H9 (cell line): ENCODE measurements at regions not wholly inside any gene's neighbourhood (a gene's known extent, or its start where the extent isn't known, plus 50 kb on each side); places are given as distances from the start of the nearest gene placed in this dataset.

Experiments used
- DNase-seq: peaks from one replicate; pipeline ENCODE4 v3.0.0-alpha.2; 2017
- H2AFZ ChIP-seq: one replicate; pipeline ENCODE4 v1.6.1; 2013; ENCODE audit warnings: mild to moderate bottlenecking, low read length, control low read depth, moderate library complexity
- H2AK5ac ChIP-seq: 2 replicates; pipeline ENCODE4 v1.6.1; 2013; ENCODE audit warnings: low read length, control low read depth, mixed read lengths; ENCODE audit not compliant: insufficient read length
- H2BK120ac ChIP-seq: one replicate; pipeline ENCODE4 v1.6.1; 2013; ENCODE audit warnings: low read depth, mild to moderate bottlenecking, low read length, control low read depth, inconsistent platforms; ENCODE audit not compliant: poor library complexity, severe bottlenecking
- H2BK12ac ChIP-seq: 2 replicates; pipeline ENCODE4 v1.6.1; 2013; ENCODE audit warnings: low read length, control low read depth, mixed read lengths, low read depth; ENCODE audit not compliant: insufficient read length
- H2BK15ac ChIP-seq: 2 replicates; pipeline ENCODE4 v1.6.1; 2013; ENCODE audit warnings: low read depth, low read length, control low read depth
- H2BK20ac ChIP-seq: one replicate; pipeline ENCODE4 v1.6.1; 2013; ENCODE audit warnings: low read depth, mild to moderate bottlenecking, low read length, control low read depth, inconsistent platforms; ENCODE audit not compliant: poor library complexity, severe bottlenecking
- H2BK5ac ChIP-seq: 2 replicates; pipeline ENCODE4 v1.6.1; 2013; ENCODE audit warnings: low read length, control low read depth, mixed read lengths; ENCODE audit not compliant: insufficient read length
- H3K14ac ChIP-seq: 2 replicates; pipeline ENCODE4 v1.6.1; 2013; ENCODE audit warnings: low read length, control low read depth; ENCODE audit not compliant: insufficient read depth
- H3K18ac ChIP-seq: 2 replicates; pipeline ENCODE4 v1.6.1; 2013; ENCODE audit warnings: low read depth, mild to moderate bottlenecking, mixed read lengths, low read length, control low read depth; ENCODE audit not compliant: insufficient read length
- H3K23ac ChIP-seq: 2 replicates; pipeline ENCODE4 v1.6.1; 2013; ENCODE audit warnings: low read length, control low read depth, mixed read lengths, low read depth; ENCODE audit not compliant: insufficient read length
- H3K23me2 ChIP-seq: 2 replicates; pipeline ENCODE4 v1.6.1; 2013; ENCODE audit warnings: low read depth, mild to moderate bottlenecking, mixed read lengths, low read length, control low read depth; ENCODE audit not compliant: insufficient read length, poor library complexity, severe bottlenecking
- H3K27ac ChIP-seq: 2 replicates; pipeline ENCODE4 v1.5.1; 2013; ENCODE audit warnings: low read length, control low read depth, mixed read lengths, low read depth; ENCODE audit not compliant: insufficient read length
- H3K27me3 ChIP-seq: 2 replicates; pipeline ENCODE4 v1.6.1; 2013; ENCODE audit warnings: low read length, control low read depth, inconsistent platforms; ENCODE audit not compliant: insufficient read depth
- H3K4ac ChIP-seq: 2 replicates; pipeline ENCODE4 v1.6.1; 2013; ENCODE audit warnings: low read depth, mild to moderate bottlenecking, control low read depth, inconsistent platforms, low read length, moderate library complexity
- H3K4me1 ChIP-seq: 2 replicates; pipeline ENCODE4 v1.6.1; 2013; ENCODE audit warnings: low read length, control low read depth, inconsistent platforms; ENCODE audit not compliant: insufficient read depth
- H3K4me2 ChIP-seq: 2 replicates; pipeline ENCODE4 v1.6.1; 2013; ENCODE audit warnings: low read length, control low read depth, mixed read lengths; ENCODE audit not compliant: insufficient read length, insufficient read depth
- H3K56ac ChIP-seq: 2 replicates; pipeline ENCODE4 v1.6.1; 2013; ENCODE audit warnings: low read depth, mild to moderate bottlenecking, mixed read lengths, low read length, control low read depth; ENCODE audit not compliant: insufficient read length
- H3K79me1 ChIP-seq: 2 replicates; pipeline ENCODE4 v1.6.1; 2013; ENCODE audit warnings: low read depth, mild to moderate bottlenecking, moderate library complexity, low read length, control low read depth, inconsistent platforms; ENCODE audit not compliant: insufficient read depth, poor library complexity, severe bottlenecking
- H3K79me2 ChIP-seq: 2 replicates; pipeline ENCODE4 v1.6.1; 2013; ENCODE audit warnings: low read length, control low read depth, inconsistent platforms; ENCODE audit not compliant: insufficient read depth
- H3K9ac ChIP-seq: 2 replicates; pipeline ENCODE4 v1.6.1; 2013; ENCODE audit warnings: low read length, control low read depth, mixed read lengths; ENCODE audit not compliant: insufficient read length; ENCODE audit errors: extremely low read depth
- H3K9me3 ChIP-seq: one replicate; pipeline ENCODE4 v1.6.1; 2013; ENCODE audit warnings: low read depth, low read length, inconsistent platforms; ENCODE audit not compliant: control insufficient read depth
- H3T11ph ChIP-seq: one replicate; pipeline ENCODE4 v1.6.1; 2013; ENCODE audit warnings: mild to moderate bottlenecking, low read length, control low read depth, inconsistent platforms
- H4K20me1 ChIP-seq: one replicate; pipeline ENCODE4 v1.6.1; 2013; ENCODE audit not compliant: control insufficient read depth, insufficient read length, insufficient read depth
- H4K5ac ChIP-seq: 2 replicates; pipeline ENCODE4 v1.6.1; 2013; ENCODE audit warnings: low read depth, mild to moderate bottlenecking, mixed read lengths, low read length, control low read depth; ENCODE audit not compliant: insufficient read length
- H4K8ac ChIP-seq: replicated peaks from 2 replicates; pipeline ENCODE4 v1.6.1; 2013; ENCODE audit warnings: low read length, control low read depth, mixed read lengths, low read depth; ENCODE audit not compliant: insufficient read length
- H4K91ac ChIP-seq: 2 replicates; pipeline ENCODE4 v1.6.1; 2013; ENCODE audit warnings: low read depth, mild to moderate bottlenecking, moderate library complexity, mixed read lengths, low read length, control low read depth; ENCODE audit not compliant: insufficient read length
- H3K27ac Mint-ChIP-seq, 3 experiments: 2 replicates in 2 of 3; 3 replicates in 1 of 3; pipeline ENCODE4 v1.8.0; 2020 to 2021; ENCODE audit warnings: mixed read lengths in 3 of 3, mild to moderate bottlenecking in 1 of 3, moderate library complexity in 1 of 3
- H3K27me3 Mint-ChIP-seq: 2 replicates; pipeline ENCODE4 v1.8.0; 2021; ENCODE audit warnings: low read depth, mild to moderate bottlenecking, moderate library complexity, mixed read lengths
- H3K36me3 Mint-ChIP-seq, 3 experiments: 2 replicates in 2 of 3; 3 replicates in 1 of 3; pipeline ENCODE4 v1.8.0; 2020 to 2021; ENCODE audit warnings: low read depth in 3 of 3, mixed read lengths in 3 of 3; ENCODE audit not compliant: insufficient read depth in 1 of 3
- H3K4me1 Mint-ChIP-seq, 2 experiments: 2 replicates each; pipeline ENCODE4 v1.8.0; 2020; ENCODE audit warnings: mixed read lengths in 2 of 2
- H3K4me3 Mint-ChIP-seq, 2 experiments: 2 replicates in 1 of 2; 3 replicates in 1 of 2; pipeline ENCODE4 v1.8.0; 2020 to 2021; ENCODE audit warnings: mild to moderate bottlenecking in 2 of 2, mixed read lengths in 2 of 2, moderate library complexity in 1 of 2
- H3K9me3 Mint-ChIP-seq, 2 experiments: 2 replicates in 1 of 2; 3 replicates in 1 of 2; pipeline ENCODE4 v1.8.0; 2020; ENCODE audit warnings: mild to moderate bottlenecking in 2 of 2, mixed read lengths in 2 of 2, moderate library complexity in 1 of 2
- WGBS: extraction: QIAGEN DNeasy Blood & Tissue Kit; methylation state at CpG from one replicate; pipeline ENCODE4 v1.1.7; 2013; ENCODE audit warnings: missing lambda C conversion rate, low lambda C conversion rate, mixed read lengths; ENCODE audit not compliant: insufficient read length; ENCODE audit errors: extremely low coverage; 5-methylcytosine and 5-hydroxymethylcytosine counted together
- TF ChIP-seq, protein P1 (sequence below): fragments of 200-600 bp; sonication (generic); conservative IDR thresholded peaks from 3 replicates; pipeline ENCODE4 v1.8.0; 2021; ENCODE audit warnings: antibody characterized with exemption, mild to moderate bottlenecking

DNA sequence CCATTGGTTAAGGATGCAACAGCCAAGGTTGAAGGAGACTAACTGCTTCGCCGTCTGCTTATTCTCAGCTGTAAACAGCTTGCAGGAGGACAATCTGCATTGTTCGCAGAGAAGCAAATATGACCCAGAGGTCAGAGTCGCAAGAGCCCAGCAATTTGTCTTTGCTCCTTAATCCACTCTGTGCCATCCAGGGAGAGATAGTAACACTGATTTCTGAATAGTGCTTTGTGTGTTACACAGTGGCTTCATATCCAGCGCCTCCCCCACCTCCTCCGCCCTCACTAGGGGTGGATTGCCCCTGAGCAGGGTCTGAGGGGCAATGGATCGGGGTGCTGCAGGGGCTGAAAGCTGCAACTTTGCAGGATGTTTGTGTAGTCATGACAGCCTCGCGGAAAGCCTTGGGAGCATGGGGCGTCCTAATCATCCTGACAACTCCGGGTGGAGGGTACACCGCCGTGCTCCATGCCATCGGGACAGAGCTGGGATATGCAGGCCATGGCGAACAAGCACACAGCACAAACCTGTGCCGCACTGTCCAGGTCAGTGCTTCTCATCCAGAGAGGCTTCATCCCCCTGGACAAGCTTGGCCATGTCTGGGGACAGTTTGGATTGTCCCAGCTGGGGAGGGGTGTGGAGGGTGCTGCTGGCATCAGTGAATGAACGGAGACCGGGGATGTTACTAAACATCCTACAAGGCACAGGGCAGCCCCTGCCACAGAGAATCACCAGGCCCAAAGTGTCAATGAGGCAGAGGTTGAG, 103.1 kb upstream of the INSIG1 start:
- Histone ChIP-seq H3K79me2 (no peaks in the 10 kb centered on the region), H3K9me3 (peaks cover 5% of the 10 kb centered on the region), H3K23me2 (no peaks in the 10 kb centered on the region), H3K9ac (no peak overlapping the region), H2AFZ (no peak overlapping the region), H3K27me3 (no peaks in the 10 kb centered on the region), H4K20me1 (no peaks in the 10 kb centered on the region), H3K18ac (no peak overlapping the region), H3K4me2 (no peak overlapping the region), H3K14ac (no peak overlapping the region; the same call in 1 of the 2 replicates), H4K8ac (no peak overlapping the region), H2BK20ac (no peak overlapping the region), H3K4ac (no peak overlapping the region), H2AK5ac (no peak overlapping the region), H3K56ac (no peak overlapping the region), H3T11ph (no peak overlapping the region), H2BK120ac (no peak overlapping the region), H3K4me1 (no peaks in the 10 kb centered on the region; the same call in 1 of the 2 replicates), H3K27ac (no peak overlapping the region), H3K79me1 (no peaks in the 10 kb centered on the region), H4K91ac (no peak overlapping the region), H2BK5ac (no peak overlapping the region), H4K5ac (no peak overlapping the region), H2BK15ac (no peak overlapping the region), H3K23ac (no peak overlapping the region), H2BK12ac (no peak overlapping the region)
- no CpG with 5 or more reads among the region's 18 CpGs for whole genome bisulfite sequencing
- Mint-ChIP-seq H3K4me3 (no peak overlapping the region), H3K27me3 (peaks cover 33% of the 10 kb centered on the region), H3K4me1 (peaks cover 2 to 9% of the 10 kb centered on the region in 2 experiments; a peak in 3 of 4 replicates), H3K27ac (no peak overlapping the region), H3K9me3 (peaks cover 11 to 13% of the 10 kb centered on the region in 2 experiments), H3K36me3 (peaks cover 0 to 15% (median 0%) of the 10 kb centered on the region in 3 experiments; a peak in 4 of 7 replicates)
- TF ChIP-seq, protein P1, sequence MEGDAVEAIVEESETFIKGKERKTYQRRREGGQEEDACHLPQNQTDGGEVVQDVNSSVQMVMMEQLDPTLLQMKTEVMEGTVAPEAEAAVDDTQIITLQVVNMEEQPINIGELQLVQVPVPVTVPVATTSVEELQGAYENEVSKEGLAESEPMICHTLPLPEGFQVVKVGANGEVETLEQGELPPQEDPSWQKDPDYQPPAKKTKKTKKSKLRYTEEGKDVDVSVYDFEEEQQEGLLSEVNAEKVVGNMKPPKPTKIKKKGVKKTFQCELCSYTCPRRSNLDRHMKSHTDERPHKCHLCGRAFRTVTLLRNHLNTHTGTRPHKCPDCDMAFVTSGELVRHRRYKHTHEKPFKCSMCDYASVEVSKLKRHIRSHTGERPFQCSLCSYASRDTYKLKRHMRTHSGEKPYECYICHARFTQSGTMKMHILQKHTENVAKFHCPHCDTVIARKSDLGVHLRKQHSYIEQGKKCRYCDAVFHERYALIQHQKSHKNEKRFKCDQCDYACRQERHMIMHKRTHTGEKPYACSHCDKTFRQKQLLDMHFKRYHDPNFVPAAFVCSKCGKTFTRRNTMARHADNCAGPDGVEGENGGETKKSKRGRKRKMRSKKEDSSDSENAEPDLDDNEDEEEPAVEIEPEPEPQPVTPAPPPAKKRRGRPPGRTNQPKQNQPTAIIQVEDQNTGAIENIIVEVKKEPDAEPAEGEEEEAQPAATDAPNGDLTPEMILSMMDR: no peak
- no peak for DNase-seq
